ENCODE measurements at regions not wholly inside any gene's neighbourhood (a gene's known extent, or its start where the extent isn't known, plus 50 kb on each side); places are given as distances from the start of the nearest gene placed in this dataset.

- no peak for DNase-seq
Observed at GRCh38 chr3:178259703-178260102, 276.5 kb upstream of the KCNMB2 start.

GRCh38 chr3:178260887-178261565 is 275.2 kb upstream of the KCNMB2 start:
- no peak for DNase-seq

GRCh38 chr3:178263236-178263916 is 272.9 kb upstream of the KCNMB2 start:
- DNase-seq: no peak

- no peak for DNase-seq
Observed at GRCh38 chr3:178267158-178267844, 268.9 kb upstream of the KCNMB2 start.

DNA sequence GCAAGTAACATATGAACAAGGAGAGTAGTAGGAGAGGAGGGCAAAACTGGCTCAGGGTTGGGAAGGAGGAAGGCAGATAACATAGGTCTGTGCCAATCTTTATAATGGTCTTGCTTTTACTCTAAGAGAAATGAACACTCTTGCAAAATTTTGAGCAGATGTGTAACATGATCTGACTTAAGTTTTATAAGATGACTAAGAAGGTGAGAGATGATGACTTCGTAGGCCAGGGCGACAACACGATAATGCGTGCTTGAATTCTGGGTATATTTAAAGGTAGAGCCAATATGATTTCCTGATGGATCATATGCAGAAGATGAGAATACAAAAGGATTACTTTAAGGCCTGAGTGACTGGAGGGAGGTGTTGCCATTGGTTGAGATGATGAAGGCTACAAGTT is 265.4 kb upstream of the KCNMB2 start:
- no peak for DNase-seq

DNA sequence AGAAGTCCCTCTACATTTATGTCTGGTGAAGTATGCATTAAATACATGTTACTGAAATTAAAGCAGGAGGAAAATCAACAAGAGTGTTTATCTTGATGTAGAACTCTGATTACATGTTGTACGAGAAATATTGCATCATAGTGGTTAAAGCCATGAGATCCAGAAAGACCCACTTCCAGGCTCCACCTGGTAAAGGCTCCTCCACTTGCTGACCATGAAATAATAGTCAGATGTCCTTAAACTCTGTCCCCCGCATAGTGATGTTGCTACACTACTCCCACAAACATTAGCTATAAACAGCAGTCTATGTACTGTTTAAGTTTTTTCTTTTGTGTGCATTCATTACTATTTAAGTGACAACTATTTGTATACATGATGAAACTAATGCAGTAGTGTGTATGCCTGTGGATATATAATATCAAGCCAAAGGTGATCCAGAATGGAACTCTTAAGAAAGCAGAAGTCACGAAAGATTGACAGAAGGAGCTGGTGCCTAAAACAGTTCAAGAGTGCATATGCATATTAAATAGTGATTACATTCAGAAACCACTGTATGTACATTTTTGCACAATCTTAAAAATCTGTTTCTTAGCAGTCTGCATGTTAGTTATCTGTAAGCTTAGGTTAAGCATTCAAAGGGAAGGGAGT is 264.4 kb upstream of the KCNMB2 start:
- DNase-seq: no peak

- DNase-seq: no peak
Observed at GRCh38 chr3:178272841-178273240, 263.4 kb upstream of the KCNMB2 start.

GRCh38 chr3:178274711-178275110 is 261.5 kb upstream of the KCNMB2 start:
- no peak for DNase-seq

- DNase-seq: no peak
Observed at GRCh38 chr3:178275311-178275710, 260.9 kb upstream of the KCNMB2 start.

GRCh38 chr3:178275793-178276192 is 260.4 kb upstream of the KCNMB2 start:
- DNase-seq: no peak

DNA sequence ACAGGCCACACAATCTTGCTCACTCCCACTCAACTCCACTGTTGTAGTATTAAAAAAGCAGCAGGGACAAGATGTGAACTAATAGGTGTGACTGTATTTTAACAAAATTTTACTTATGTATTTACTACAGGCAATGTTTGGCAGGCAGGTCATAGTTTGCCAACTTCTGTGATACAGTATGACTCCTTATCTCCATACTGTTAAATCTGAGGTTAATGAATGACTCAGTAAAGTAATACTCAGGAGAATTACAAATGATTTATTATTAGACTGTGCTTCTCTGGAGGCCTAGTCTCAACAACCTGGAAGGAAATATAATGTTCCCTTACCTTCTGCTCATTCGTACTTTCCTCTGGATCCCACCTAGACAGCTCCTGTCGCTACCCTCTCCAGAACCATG is 258.6 kb upstream of the KCNMB2 start:
- no peak for DNase-seq

GRCh38 chr3:178283561-178283960 is 252.7 kb upstream of the KCNMB2 start:
- DNase-seq: no peak

GRCh38 chr3:178284181-178284580 is 252.1 kb upstream of the KCNMB2 start:
- no peak for DNase-seq

DNA sequence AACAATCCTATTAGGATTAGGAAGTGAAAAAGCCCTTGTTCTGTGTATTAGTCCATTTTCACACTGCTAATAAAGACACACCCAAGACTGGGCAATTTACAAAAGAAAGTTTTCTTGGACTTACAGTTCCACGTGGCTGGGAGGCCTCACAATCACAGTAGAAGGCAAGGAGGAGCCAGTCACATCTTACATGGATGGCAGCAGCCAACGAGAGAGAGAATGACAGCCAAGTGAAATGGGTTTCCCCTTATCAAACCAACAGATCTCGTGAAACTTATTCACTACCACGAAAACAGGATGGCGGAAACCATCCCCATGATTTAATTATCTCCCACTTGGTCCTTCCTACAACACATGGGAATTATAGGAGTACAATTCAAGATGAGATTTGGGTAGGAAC is 248.2 kb upstream of the KCNMB2 start:
- no peak for DNase-seq

DNA sequence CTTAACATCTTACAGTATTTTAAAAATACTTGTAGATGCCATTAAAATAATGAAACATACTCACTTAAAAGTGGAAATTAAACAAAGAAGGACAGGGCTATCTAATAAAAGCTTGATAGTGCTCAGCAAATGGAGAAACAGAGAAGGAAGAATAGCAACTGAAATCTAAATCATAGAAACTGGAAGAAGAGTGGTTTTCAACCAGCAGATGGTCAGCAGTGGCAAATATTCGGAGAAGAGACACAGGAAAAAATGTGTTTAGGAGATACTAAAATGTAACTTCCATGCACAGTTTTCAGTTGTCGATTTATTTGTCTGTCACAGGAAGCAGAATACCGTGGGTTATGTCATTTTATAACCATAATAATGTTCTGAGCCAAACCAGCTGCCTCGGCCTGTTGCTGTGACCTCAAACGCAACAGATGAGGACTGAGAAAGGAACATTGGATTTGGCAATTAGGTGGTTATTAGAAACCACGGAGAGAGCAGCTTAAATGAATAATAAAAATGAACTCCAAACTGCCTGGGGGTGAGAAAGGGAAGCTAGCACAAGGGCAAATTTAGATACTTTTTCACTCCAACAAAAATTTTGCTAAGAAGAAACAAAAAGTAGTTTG is 246.6 kb upstream of the KCNMB2 start:
- no peak for DNase-seq

- DNase-seq: no peak
Observed at GRCh38 chr3:178291574-178292370, 244.5 kb upstream of the KCNMB2 start.

DNA sequence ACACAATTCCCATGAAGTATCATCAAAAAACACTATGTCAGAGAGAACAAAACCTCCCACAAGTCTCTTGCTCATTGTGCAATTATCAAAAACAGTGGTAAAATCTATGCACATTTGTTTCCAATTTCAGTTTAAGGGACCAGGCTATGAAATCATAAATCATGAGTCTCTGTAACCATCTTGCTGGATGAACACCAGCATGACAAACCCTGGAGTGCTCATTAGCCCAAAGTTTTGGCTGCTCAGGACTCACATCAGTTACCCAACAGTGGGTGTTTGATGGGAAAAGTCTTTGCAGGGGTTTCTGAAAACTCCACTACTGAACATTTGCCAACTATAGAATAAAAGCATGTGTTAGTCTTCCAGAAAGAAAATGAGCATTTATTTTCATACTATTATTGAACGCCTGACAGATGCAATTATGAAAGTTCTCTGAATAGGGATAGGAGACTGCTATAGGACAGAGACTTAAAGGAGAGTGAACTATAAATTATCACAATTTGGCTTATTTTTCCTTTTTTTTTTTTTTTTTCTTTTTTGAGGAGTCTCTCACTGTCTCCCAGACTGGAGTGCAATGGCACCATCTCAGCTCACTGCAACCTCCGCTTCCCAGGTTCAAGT is 240.8 kb upstream of the KCNMB2 start:
- no peak for DNase-seq

DNA sequence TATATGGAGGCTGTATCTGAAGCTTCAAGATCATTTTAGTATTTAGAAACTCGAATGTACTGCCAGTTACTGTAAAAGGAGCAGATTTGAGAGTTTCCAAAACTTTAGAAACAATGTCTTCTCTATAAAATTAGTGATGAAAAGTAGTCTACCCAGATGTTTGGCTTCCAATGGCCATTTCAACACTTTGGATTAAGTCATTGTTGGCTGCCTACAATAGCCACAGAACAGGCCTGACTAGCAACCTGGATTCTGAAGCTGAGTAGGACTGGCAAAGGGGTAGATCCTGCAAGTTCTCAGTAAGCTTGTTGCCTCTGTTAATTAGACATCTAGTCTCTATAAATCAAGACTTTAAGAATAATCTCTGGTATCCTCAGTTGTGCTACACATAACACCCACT is 239.0 kb upstream of the KCNMB2 start:
- no peak for DNase-seq

DNA sequence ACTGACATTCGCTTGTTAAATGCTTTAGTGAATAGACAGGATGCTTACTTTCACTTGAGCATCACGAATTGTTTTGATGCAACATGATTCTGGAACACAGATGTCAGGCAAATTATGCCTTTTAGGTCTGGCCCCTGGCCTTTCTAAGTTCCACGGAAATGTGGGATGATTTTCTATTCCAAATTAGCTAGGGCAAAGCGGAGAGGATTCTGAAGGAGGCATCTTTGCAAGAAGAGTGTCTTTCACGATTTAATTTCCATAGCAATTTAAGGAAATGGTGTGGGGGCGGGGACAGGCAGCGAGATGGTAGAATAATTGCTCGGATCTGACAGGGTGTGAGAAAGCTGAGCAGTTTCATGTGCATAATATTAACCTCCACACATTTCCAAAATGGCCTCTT is 238.5 kb upstream of the KCNMB2 start:
- DNase-seq: no peak

DNA sequence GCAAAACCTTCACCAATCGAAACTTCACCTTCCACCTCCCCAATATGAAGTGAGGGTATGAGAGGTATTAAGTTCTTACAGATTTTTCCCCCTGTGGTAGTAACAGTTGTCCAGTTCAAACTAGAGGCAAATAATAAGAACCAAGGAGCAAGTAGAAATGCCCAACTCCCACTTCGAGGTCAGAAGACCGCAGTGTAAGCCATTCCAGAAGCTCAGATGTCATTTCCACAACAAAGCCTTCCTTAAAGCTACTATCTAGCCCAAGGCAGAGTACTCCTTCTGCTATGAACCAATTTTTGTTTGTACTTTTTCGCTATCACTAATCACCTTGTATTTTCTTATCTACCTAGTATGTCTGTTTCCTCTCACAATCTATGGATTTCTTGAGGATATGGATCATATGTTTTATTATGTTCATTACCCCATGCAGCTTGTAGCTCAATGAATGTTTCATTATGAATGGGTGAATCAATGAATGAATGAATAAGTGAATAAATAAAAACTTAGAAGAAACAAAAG is 235.7 kb upstream of the KCNMB2 start:
- no peak for DNase-seq
